NCI-H82 treated with DMSO at 0.1 percent for 48 hours (cell line): ENCODE measurements at regions not wholly inside any gene's neighbourhood (a gene's known extent, or its start where the extent isn't known, plus 50 kb on each side); places are given as distances from the start of the nearest gene placed in this dataset.

Source experiments
- DNase-seq: peaks from one replicate; lab custom pipeline; 2025; ENCODE audit not compliant: unreplicated experiment; lab: John Stamatoyannopoulos, UW

- DNase-seq, result no peak
These were observed 665.1 kb upstream of the ZEB2 start for GRCh38 chr2:145184741-145185651.

GRCh38 chr2:145169285-145169684 is 649.4 kb upstream of the ZEB2 start:
- no peak for DNase-seq

- no peak for DNase-seq
These were observed 648.2 kb upstream of the ZEB2 start for GRCh38 chr2:145168091-145168490.

GRCh38 chr2:145166731-145167302 is 646.9 kb upstream of the ZEB2 start:
- DNase-seq, result no peak

GRCh38 chr2:145161656-145162055 is 641.7 kb upstream of the ZEB2 start:
- DNase-seq, result no peak

- no peak for DNase-seq
These were observed 640.9 kb upstream of the ZEB2 start for GRCh38 chr2:145160855-145161254.

GRCh38 chr2:145159676-145160075 is 639.8 kb upstream of the ZEB2 start:
- DNase-seq, result no peak

GRCh38 chr2:145157741-145158591 is 638.0 kb upstream of the ZEB2 start:
- DNase-seq, result no peak

- no peak for DNase-seq
These were observed 637.2 kb upstream of the ZEB2 start for GRCh38 chr2:145157036-145157675.

GRCh38 chr2:145156199-145156598 is 636.3 kb upstream of the ZEB2 start:
- DNase-seq, result no peak

- no peak for DNase-seq
These were observed 635.3 kb upstream of the ZEB2 start for GRCh38 chr2:145155196-145155595.

GRCh38 chr2:145154731-145155130 is 634.8 kb upstream of the ZEB2 start:
- no peak for DNase-seq

GRCh38 chr2:145146691-145147090 is 626.8 kb upstream of the ZEB2 start:
- no peak for DNase-seq

GRCh38 chr2:145144131-145144728 is 624.3 kb upstream of the ZEB2 start:
- DNase-seq, result no peak

GRCh38 chr2:145141981-145142380 is 622.1 kb upstream of the ZEB2 start:
- no peak for DNase-seq

- no peak for DNase-seq
These were observed 620.7 kb upstream of the ZEB2 start for GRCh38 chr2:145140658-145141057.

- no peak for DNase-seq
These were observed 618.7 kb upstream of the ZEB2 start for GRCh38 chr2:145138626-145139025.

- no peak for DNase-seq
These were observed 618.0 kb upstream of the ZEB2 start for GRCh38 chr2:145137901-145138300.

- DNase-seq, result no peak
These were observed 617.3 kb upstream of the ZEB2 start for GRCh38 chr2:145137211-145137610.

- no peak for DNase-seq
These were observed 616.8 kb upstream of the ZEB2 start for GRCh38 chr2:145136702-145137101.

- no peak for DNase-seq
These were observed 606.2 kb upstream of the ZEB2 start for GRCh38 chr2:145126146-145126545.
